K562 (cell line): ENCODE measurements at regions not wholly inside any gene's neighbourhood (a gene's known extent, or its start where the extent isn't known, plus 50 kb on each side); places are given as distances from the start of the nearest gene placed in this dataset.

Experiments used
- ATF3 ChIP-seq, 2 experiments: fragments of 450-650 bp in 1 of 2; sonication (generic) in 1 of 2; formaldehyde crosslinking in 1 of 2; IDR thresholded peaks in 1 of 2; conservative IDR thresholded peaks in 1 of 2; 2 replicates each; pipeline versions ENCODE4 v1.6.1 to v1.8.1; 2016 to 2023; ENCODE audit warnings: mild to moderate bottlenecking in 2 of 2, moderate library complexity in 2 of 2, inconsistent platforms in 1 of 2, missing genetic modification reagents in 1 of 2
- ATF4 ChIP-seq: fragments of 450-650 bp; formaldehyde crosslinking; IDR thresholded peaks from 2 replicates; pipeline ENCODE4 v1.4.0; 2022; ENCODE audit warnings: mild to moderate bottlenecking, moderate library complexity
- CEBPB ChIP-seq: fragments of 450-650 bp; IDR thresholded peaks from 2 replicates; pipeline ENCODE4 v1.6.1; 2016; ENCODE audit warnings: missing genetic modification characterization, missing compliant biosample characterization
- CEBPG ChIP-seq, 3 experiments: fragments of 200-800 bp in 1 of 3; sonication (Bioruptor generic) in 1 of 3; sonication (generic) in 1 of 3; formaldehyde crosslinking in 1 of 3; IDR thresholded peaks in 2 of 3; conservative IDR thresholded peaks in 1 of 3; 2 replicates each; pipeline versions ENCODE4 v1.6.1 to v1.8.0; 2016 to 2022; ENCODE audit warnings: missing compliant biosample characterization in 2 of 3, missing genetic modification characterization in 2 of 3, mild to moderate bottlenecking in 1 of 3, missing genetic modification reagents in 1 of 3
- ERF ChIP-seq: fragments of 450-650 bp; formaldehyde crosslinking; IDR thresholded peaks from 2 replicates; pipeline ENCODE4 v1.4.0; 2020; ENCODE audit warnings: mild to moderate bottlenecking, mixed read lengths
- HIVEP1 ChIP-seq: fragments of 250-450 bp; sonication (Bioruptor Pico); IDR thresholded peaks from 2 replicates; pipeline ENCODE4 v1.4.0; 2020; ENCODE audit warnings: mild to moderate bottlenecking
- HSF4 ChIP-seq: fragments of 250-450 bp; sonication (Bioruptor Pico); IDR thresholded peaks from 2 replicates; pipeline ENCODE4 v2.1.2; 2022; ENCODE audit warnings: mild to moderate bottlenecking, moderate library complexity, borderline replicate concordance
- JUND ChIP-seq, 2 experiments: IDR thresholded peaks; 2 replicates in 1 of 2; 3 replicates in 1 of 2; pipeline ENCODE4 v1.6.1; 2011; ENCODE audit warnings: borderline replicate concordance in 2 of 2, low read depth in 2 of 2, low read length in 2 of 2, improper control_type of control experiment in 1 of 2, missing biosample characterization in 1 of 2, missing genetic modification characterization in 1 of 2, missing genetic modification reagents in 1 of 2
- MAFG ChIP-seq: fragments of 450-650 bp; conservative IDR thresholded peaks from 2 replicates; pipeline ENCODE4 v1.6.1; 2016; ENCODE audit warnings: missing genetic modification characterization, missing compliant biosample characterization
- MTA3 ChIP-seq: fragments of 450-650 bp; formaldehyde crosslinking; IDR thresholded peaks from 2 replicates; pipeline ENCODE4 v1.6.1; 2017; ENCODE audit warnings: mild to moderate bottlenecking, borderline replicate concordance
- NCOR1 ChIP-seq: fragments of 450-650 bp; IDR thresholded peaks from 2 replicates; pipeline ENCODE4 v1.6.1; 2016; ENCODE audit warnings: mild to moderate bottlenecking, moderate library complexity
- NFE2L1 ChIP-seq: fragments of 450-650 bp; IDR thresholded peaks from 2 replicates; pipeline ENCODE4 v1.6.1; 2016; ENCODE audit warnings: missing genetic modification characterization, low read depth, mild to moderate bottlenecking, missing compliant biosample characterization, moderate library complexity, borderline replicate concordance
- POLR2A ChIP-seq: fragments of 450-650 bp; conservative IDR thresholded peaks from 2 replicates; pipeline ENCODE4 v1.6.1; 2016
- PYGO2 ChIP-seq: fragments of 450-650 bp; IDR thresholded peaks from 2 replicates; pipeline ENCODE4 v1.6.1; 2016; ENCODE audit warnings: mild to moderate bottlenecking, missing genetic modification characterization, moderate library complexity, missing compliant biosample characterization
- RAD21 ChIP-seq, 2 experiments: fragments of 250-450 bp in 1 of 2; fragments of 450-650 bp in 1 of 2; sonication (Bioruptor Pico) in 1 of 2; formaldehyde crosslinking in 1 of 2; IDR thresholded peaks in 1 of 2; conservative IDR thresholded peaks in 1 of 2; 2 replicates each; pipeline versions ENCODE4 v1.4.0 to v1.8.0; 2020 to 2022; ENCODE audit warnings: mild to moderate bottlenecking in 2 of 2, moderate library complexity in 1 of 2
- RBM22 ChIP-seq: fragments of 200-400 bp; formaldehyde crosslinking; IDR thresholded peaks from 2 replicates; pipeline ENCODE4 v1.6.1; 2018; ENCODE audit warnings: low read length, low read depth; ENCODE audit not compliant: poor library complexity, severe bottlenecking
- STAG1 ChIP-seq: sonication (generic); formaldehyde crosslinking; IDR thresholded peaks from 2 replicates; pipeline ENCODE4 v1.5.0; 2020; ENCODE audit warnings: missing genetic modification reagents, borderline replicate concordance
- TFAM ChIP-seq: fragments of 250-450 bp; sonication (Bioruptor Pico); conservative IDR thresholded peaks from 2 replicates; pipeline ENCODE4 v1.5.0; 2021; ENCODE audit warnings: mild to moderate bottlenecking, moderate library complexity
- XRCC3 ChIP-seq: fragments of 450-650 bp; IDR thresholded peaks from 2 replicates; pipeline ENCODE4 v1.6.1; 2017; ENCODE audit warnings: mild to moderate bottlenecking, moderate library complexity
- ZBTB1 ChIP-seq: sonication (generic); formaldehyde crosslinking; IDR thresholded peaks from 2 replicates; pipeline ENCODE4 v1.8.1; 2023; ENCODE audit warnings: missing genetic modification reagents, low read depth, mild to moderate bottlenecking, borderline replicate concordance
- ZNF143 ChIP-seq: sonication (generic); formaldehyde crosslinking; IDR thresholded peaks from 2 replicates; pipeline ENCODE4 v1.9.0; 2022; ENCODE audit warnings: mild to moderate bottlenecking, missing genetic modification reagents
- ZNF253 ChIP-seq: fragments of 250-450 bp; sonication (Bioruptor Pico); conservative IDR thresholded peaks from 2 replicates; pipeline ENCODE4 v1.6.1; 2021; ENCODE audit warnings: mild to moderate bottlenecking
- ZNF354B ChIP-seq: fragments of 250-450 bp; sonication (Bioruptor Pico); IDR thresholded peaks from 2 replicates; pipeline ENCODE4 v1.4.0; 2020
- ZNF384 ChIP-seq: IDR thresholded peaks from 2 replicates; pipeline ENCODE4 v1.6.1; 2012; ENCODE audit warnings: low read depth, low read length, improper control_type of control experiment
- ZNF398 ChIP-seq: fragments of 250-450 bp; sonication (Bioruptor Pico); IDR thresholded peaks from 2 replicates; pipeline ENCODE4 v1.8.0; 2021; ENCODE audit warnings: moderate library complexity, mild to moderate bottlenecking, inconsistent platforms
- ZNF445 ChIP-seq: fragments of 250-450 bp; sonication (Bioruptor Pico); IDR thresholded peaks from 2 replicates; pipeline ENCODE4 v1.4.0; 2020; ENCODE audit warnings: low read depth, mild to moderate bottlenecking, moderate library complexity
- ZSCAN32 ChIP-seq: fragments of 450-650 bp; formaldehyde crosslinking; IDR thresholded peaks from 2 replicates; pipeline ENCODE4 v1.4.0; 2020; ENCODE audit warnings: mild to moderate bottlenecking, moderate library complexity

GRCh38 chr4:26220696-26221095, 100.1 kb upstream of the RBPJ start (continued):
- TF ChIP-seq ZNF384, result no peak
- TF ChIP-seq XRCC3, result no peak
- TF ChIP-seq MTA3, result no peak
- no peak for TF ChIP-seq ZNF143 (CRISPR knock-in tag)
- no peak for TF ChIP-seq MAFG
- no peak for TF ChIP-seq ZBTB1 (CRISPR knock-in tag)
- TF ChIP-seq ATF3 (IDR thresholded peaks at IDR 0.05), result peak; percentile 68
- TF ChIP-seq ATF3 (CRISPR knock-in tag; conservative IDR thresholded peaks at IDR 0.05), result no peak
- no peak for TF ChIP-seq HIVEP1 (CRISPR knock-in tag)
- no peak for TF ChIP-seq PYGO2 (tag)
- no peak for TF ChIP-seq STAG1 (CRISPR knock-in tag)
- no peak for TF ChIP-seq NFE2L1 (tag)
- peak; percentile 54; the same call in 1 of the 2 replicates for TF ChIP-seq ATF4 (CRISPR knock-in tag)
- no peak for TF ChIP-seq RBM22
- no peak for TF ChIP-seq NCOR1
- TF ChIP-seq ZNF398 (CRISPR knock-in tag), result no peak
- TF ChIP-seq RAD21 (CRISPR knock-in tag; conservative IDR thresholded peaks at IDR 0.05 in 1 of 2, IDR thresholded peaks at IDR 0.05 in 1 of 2), result no peak
- no peak for TF ChIP-seq ZNF253
- TF ChIP-seq JUND (IDR thresholded peaks at IDR 0.05; ENCODE audit: borderline replicate concordance, low read depth, low read length), result no peak
- no peak for TF ChIP-seq JUND (tag; IDR thresholded peaks at IDR 0.05; ENCODE audit: borderline replicate concordance, low read depth, low read length)
- no peak for TF ChIP-seq POLR2A
- TF ChIP-seq CEBPG (CRISPR knock-in tag; IDR thresholded peaks at IDR 0.05), result no peak
- TF ChIP-seq CEBPG (tag; conservative IDR thresholded peaks at IDR 0.05 in 1 of 2, IDR thresholded peaks at IDR 0.05 in 1 of 2), result peak; percentile 47 to 67; a peak in 3 of 4 replicates
- TF ChIP-seq HSF4 (CRISPR knock-in tag), result no peak
- TF ChIP-seq ERF (CRISPR knock-in tag), result no peak
- no peak for TF ChIP-seq TFAM (CRISPR knock-in tag)
- no peak for TF ChIP-seq ZNF354B (CRISPR knock-in tag)
- TF ChIP-seq CEBPB (tag), result peak; percentile 31; the same call in 1 of the 2 replicates
- TF ChIP-seq ZSCAN32, result 0 out of 2 replicates have a peak, but pooled peaks have one; percentile 56
- no peak for TF ChIP-seq ZNF445 (CRISPR knock-in tag)
